ENCODE measurements at regions not wholly inside any gene's neighbourhood (a gene's known extent, or its start where the extent isn't known, plus 50 kb on each side); places are given as distances from the start of the nearest gene placed in this dataset.

- no peak overlapping the region for H3K27ac Mint-ChIP-seq
- no peaks in the 10 kb centered on the region for H3K4me1 Mint-ChIP-seq
- ATAC-seq (replicated peaks) = no peak
Measured at GRCh38 chr22:47593291-47593690, 830.8 kb downstream of the TBC1D22A start.

GRCh38 chr22:47592791-47593190 lies 830.3 kb downstream of the TBC1D22A start:
- Mint-ChIP-seq H3K27me3 (peaks cover 3 to 13% of the 10 kb centered on the region in 2 donors), H3K36me3 (no peaks in the 10 kb centered on the region), H3K9me3 (no peaks in the 10 kb centered on the region), H3K27ac (no peak overlapping the region), H3K4me3 (no peak overlapping the region), H3K4me1 (no peaks in the 10 kb centered on the region)
- DNase-seq (no peak), ATAC-seq (replicated peaks) (no peak)

More at GRCh38 chr22:47593291-47593690, 830.8 kb downstream of the TBC1D22A start:
- no peak overlapping the region for H3K4me3 Mint-ChIP-seq
- no peaks in the 10 kb centered on the region for H3K36me3 Mint-ChIP-seq
- DNase-seq = no peak
- no peaks in the 10 kb centered on the region for H3K9me3 Mint-ChIP-seq
- peaks cover 3 to 13% of the 10 kb centered on the region in 2 donors for H3K27me3 Mint-ChIP-seq

- DNase-seq = no peak
- Mint-ChIP-seq H3K27me3 (peaks cover 3 to 5% of the 10 kb centered on the region in 2 donors), H3K9me3 (no peaks in the 10 kb centered on the region), H3K4me1 (no peaks in the 10 kb centered on the region), H3K4me3 (no peak overlapping the region), H3K36me3 (no peaks in the 10 kb centered on the region), H3K27ac (no peak overlapping the region)
- ATAC-seq (replicated peaks) = no peak
Measured at GRCh38 chr22:47591709-47592108, 829.3 kb downstream of the TBC1D22A start.

GRCh38 chr22:47591016-47591415 lies 828.6 kb downstream of the TBC1D22A start:
- H3K27me3 Mint-ChIP-seq = peaks cover 3 to 5% of the 10 kb centered on the region in 2 donors
- H3K27ac Mint-ChIP-seq = no peak overlapping the region
- H3K9me3 Mint-ChIP-seq = no peaks in the 10 kb centered on the region
- H3K4me3 Mint-ChIP-seq = no peak overlapping the region
- no peak for ATAC-seq (replicated peaks)
- H3K36me3 Mint-ChIP-seq = no peaks in the 10 kb centered on the region
- H3K4me1 Mint-ChIP-seq = no peaks in the 10 kb centered on the region
- DNase-seq = no peak

- H3K4me1 Mint-ChIP-seq = no peaks in the 10 kb centered on the region
- no peaks in the 10 kb centered on the region for H3K36me3 Mint-ChIP-seq
- no peak for DNase-seq
- no peak for ATAC-seq (replicated peaks)
- H3K9me3 Mint-ChIP-seq = peaks cover 4% of the 10 kb centered on the region in 2 donors
- H3K27ac Mint-ChIP-seq = no peak overlapping the region
- no peak overlapping the region for H3K4me3 Mint-ChIP-seq
- peaks cover 3 to 5% of the 10 kb centered on the region in 2 donors for H3K27me3 Mint-ChIP-seq
Measured at GRCh38 chr22:47589271-47590250, 827.1 kb downstream of the TBC1D22A start.

- Mint-ChIP-seq H3K27ac (no peak overlapping the region), H3K36me3 (no peaks in the 10 kb centered on the region), H3K9me3 (peaks cover 4% of the 10 kb centered on the region in 2 donors), H3K4me3 (no peak overlapping the region), H3K4me1 (no peaks in the 10 kb centered on the region), H3K27me3 (peaks cover 3 to 5% of the 10 kb centered on the region in 2 donors)
- ATAC-seq (replicated peaks) (no peak), DNase-seq (no peak)
Measured at GRCh38 chr22:47588578-47588960, 826.1 kb downstream of the TBC1D22A start.

GRCh38 chr22:47587861-47588577 lies 825.6 kb downstream of the TBC1D22A start:
- Mint-ChIP-seq H3K36me3 (no peaks in the 10 kb centered on the region), H3K9me3 (peaks cover 4 to 5% of the 10 kb centered on the region in 2 donors), H3K4me1 (no peaks in the 10 kb centered on the region), H3K27ac (no peak overlapping the region), H3K4me3 (no peak overlapping the region), H3K27me3 (peaks cover 3 to 5% of the 10 kb centered on the region in 2 donors)
- ATAC-seq (replicated peaks) (no peak), DNase-seq (no peak)

- no peak overlapping the region for H3K4me3 Mint-ChIP-seq
- H3K4me1 Mint-ChIP-seq = no peaks in the 10 kb centered on the region
- no peaks in the 10 kb centered on the region for H3K36me3 Mint-ChIP-seq
- peaks cover 3 to 5% of the 10 kb centered on the region in 2 donors for H3K27me3 Mint-ChIP-seq
- peaks cover 4 to 5% of the 10 kb centered on the region in 2 donors for H3K9me3 Mint-ChIP-seq
- H3K27ac Mint-ChIP-seq = no peak overlapping the region
- ATAC-seq (replicated peaks) (no peak), DNase-seq (no peak)
Measured at GRCh38 chr22:47587361-47587760, 824.9 kb downstream of the TBC1D22A start.

GRCh38 chr22:47586946-47587345 lies 824.5 kb downstream of the TBC1D22A start:
- Mint-ChIP-seq H3K27ac (no peak overlapping the region), H3K36me3 (no peaks in the 10 kb centered on the region), H3K9me3 (peaks cover 4 to 5% of the 10 kb centered on the region in 2 donors), H3K4me3 (no peak overlapping the region), H3K27me3 (peaks cover 3 to 5% of the 10 kb centered on the region in 2 donors), H3K4me1 (no peaks in the 10 kb centered on the region)
- DNase-seq (no peak), ATAC-seq (replicated peaks) (no peak)

- DNase-seq (no peak), ATAC-seq (replicated peaks) (no peak)
- Mint-ChIP-seq H3K4me1 (no peaks in the 10 kb centered on the region), H3K27me3 (peaks cover 3 to 5% of the 10 kb centered on the region in 2 donors), H3K27ac (no peak overlapping the region), H3K9me3 (peaks cover 4 to 5% of the 10 kb centered on the region in 2 donors), H3K4me3 (no peak overlapping the region), H3K36me3 (no peaks in the 10 kb centered on the region)
Measured at GRCh38 chr22:47586038-47586437, 823.6 kb downstream of the TBC1D22A start.

- peaks cover 4 to 5% of the 10 kb centered on the region in 2 donors for H3K9me3 Mint-ChIP-seq
- H3K4me1 Mint-ChIP-seq = no peaks in the 10 kb centered on the region
- H3K4me3 Mint-ChIP-seq = no peak overlapping the region
- H3K27ac Mint-ChIP-seq = no peak overlapping the region
- no peak for DNase-seq
- H3K36me3 Mint-ChIP-seq = no peaks in the 10 kb centered on the region
- ATAC-seq (replicated peaks) = no peak
- H3K27me3 Mint-ChIP-seq = peaks cover 3 to 8% of the 10 kb centered on the region in 2 donors
Measured at GRCh38 chr22:47583959-47584562, 821.6 kb downstream of the TBC1D22A start.

- H3K4me3 Mint-ChIP-seq = no peak overlapping the region
- no peaks in the 10 kb centered on the region for H3K4me1 Mint-ChIP-seq
- ATAC-seq (replicated peaks) = no peak
- H3K9me3 Mint-ChIP-seq = peaks cover 4 to 5% of the 10 kb centered on the region in 2 donors
- H3K27me3 Mint-ChIP-seq = peaks cover under 1 to 15% of the 10 kb centered on the region in 2 donors
- DNase-seq = no peak
- H3K36me3 Mint-ChIP-seq = no peaks in the 10 kb centered on the region
- H3K27ac Mint-ChIP-seq = no peak overlapping the region
Measured at GRCh38 chr22:47582067-47582466, 819.6 kb downstream of the TBC1D22A start.

- Mint-ChIP-seq H3K27ac (no peak overlapping the region), H3K9me3 (peaks cover 3 to 5% of the 10 kb centered on the region in 2 donors), H3K4me1 (no peaks in the 10 kb centered on the region), H3K27me3 (peaks cover 8 to 23% of the 10 kb centered on the region in 2 donors), H3K36me3 (no peaks in the 10 kb centered on the region), H3K4me3 (no peak overlapping the region)
- ATAC-seq (replicated peaks) (no peak), DNase-seq (no peak)
Measured at GRCh38 chr22:47580121-47580520, 817.7 kb downstream of the TBC1D22A start.

GRCh38 chr22:47576908-47577307 lies 814.5 kb downstream of the TBC1D22A start:
- Mint-ChIP-seq H3K4me1 (no peaks in the 10 kb centered on the region), H3K9me3 (no peaks in the 10 kb centered on the region), H3K27ac (no peak overlapping the region), H3K4me3 (no peak overlapping the region), H3K27me3 (peaks cover 13 to 29% of the 10 kb centered on the region in 2 donors), H3K36me3 (no peaks in the 10 kb centered on the region)
- ATAC-seq (replicated peaks) (no peak), DNase-seq (no peak)
